Uterus (tissue), 2 donors: ENCODE measurements at regions not wholly inside any gene's neighbourhood (a gene's known extent, or its start where the extent isn't known, plus 50 kb on each side); places are given as distances from the start of the nearest gene placed in this dataset.

ENCODE experiments used
- CTCF ChIP-seq, 4 experiments: fragments of 200-600 bp in 2 of 4; fragments of 450-650 bp in 2 of 4; sonication (generic) in 2 of 4; IDR thresholded peaks; one replicate each; pipeline ENCODE4 v1.5.1; 2016 to 2019; ENCODE audit warnings: antibody characterized with exemption in 4 of 4, mild to moderate bottlenecking in 2 of 4, moderate library complexity in 1 of 4
- POLR2A ChIP-seq, 2 donors: fragments of 450-650 bp; IDR thresholded peaks; one replicate each; pipeline ENCODE4 v1.6.1; 2016; ENCODE audit warnings: antibody characterized with exemption in 2 of 2, mild to moderate bottlenecking in 1 of 2, moderate library complexity in 1 of 2

GRCh38 chr3:166372571-166373106, 535.4 kb upstream of the BCHE start:
- TF ChIP-seq CTCF (IDR thresholded peaks at IDR 0.05) (no peak), POLR2A (IDR thresholded peaks at IDR 0.05) (no peak)
